ENCODE measurements at regions not wholly inside any gene's neighbourhood (a gene's known extent, or its start where the extent isn't known, plus 50 kb on each side); places are given as distances from the start of the nearest gene placed in this dataset.

- no peak overlapping the region for H3K27ac ChIP-seq
- no peaks in the 10 kb centered on the region for H3K36me3 ChIP-seq
- no peaks in the 10 kb centered on the region for H3K27me3 ChIP-seq
- no peaks in the 10 kb centered on the region for H3K9me3 ChIP-seq
- 46 to 67% methylated on average over 1 of the region's 1 CpG for WGBS, 2 donors
- H3K4me3 ChIP-seq = no peak overlapping the region
- intact Hi-C loops (cut with DNase I) = no loop called here
- TF ChIP-seq, protein P1, sequence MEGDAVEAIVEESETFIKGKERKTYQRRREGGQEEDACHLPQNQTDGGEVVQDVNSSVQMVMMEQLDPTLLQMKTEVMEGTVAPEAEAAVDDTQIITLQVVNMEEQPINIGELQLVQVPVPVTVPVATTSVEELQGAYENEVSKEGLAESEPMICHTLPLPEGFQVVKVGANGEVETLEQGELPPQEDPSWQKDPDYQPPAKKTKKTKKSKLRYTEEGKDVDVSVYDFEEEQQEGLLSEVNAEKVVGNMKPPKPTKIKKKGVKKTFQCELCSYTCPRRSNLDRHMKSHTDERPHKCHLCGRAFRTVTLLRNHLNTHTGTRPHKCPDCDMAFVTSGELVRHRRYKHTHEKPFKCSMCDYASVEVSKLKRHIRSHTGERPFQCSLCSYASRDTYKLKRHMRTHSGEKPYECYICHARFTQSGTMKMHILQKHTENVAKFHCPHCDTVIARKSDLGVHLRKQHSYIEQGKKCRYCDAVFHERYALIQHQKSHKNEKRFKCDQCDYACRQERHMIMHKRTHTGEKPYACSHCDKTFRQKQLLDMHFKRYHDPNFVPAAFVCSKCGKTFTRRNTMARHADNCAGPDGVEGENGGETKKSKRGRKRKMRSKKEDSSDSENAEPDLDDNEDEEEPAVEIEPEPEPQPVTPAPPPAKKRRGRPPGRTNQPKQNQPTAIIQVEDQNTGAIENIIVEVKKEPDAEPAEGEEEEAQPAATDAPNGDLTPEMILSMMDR (IDR thresholded peaks at IDR 0.05) = no peak
- TF ChIP-seq POLR2A (IDR thresholded peaks at IDR 0.05) = no peak
- DNase-seq = no peak
- no peaks in the 10 kb centered on the region for H3K4me1 ChIP-seq
These were observed 346.1 kb upstream of the TENM4 start for GRCh38 chr11:79786961-79787360.

- no peaks in the 10 kb centered on the region for H3K4me1 ChIP-seq
- intact Hi-C loops (cut with DNase I) = no loop called here
- TF ChIP-seq, protein P1 (IDR thresholded peaks at IDR 0.05) = no peak
- no peak for TF ChIP-seq POLR2A (IDR thresholded peaks at IDR 0.05)
- H3K9me3 ChIP-seq = no peaks in the 10 kb centered on the region
- no peaks in the 10 kb centered on the region for H3K27me3 ChIP-seq
- DNase-seq = no peak
- H3K4me3 ChIP-seq = no peak overlapping the region
- H3K27ac ChIP-seq = no peak overlapping the region
- WGBS, 2 donors = 42 to 52% methylated on average over 4 of the region's 4 CpGs
- H3K36me3 ChIP-seq = no peaks in the 10 kb centered on the region
These were observed 343.0 kb upstream of the TENM4 start for GRCh38 chr11:79783833-79784232.

DNA sequence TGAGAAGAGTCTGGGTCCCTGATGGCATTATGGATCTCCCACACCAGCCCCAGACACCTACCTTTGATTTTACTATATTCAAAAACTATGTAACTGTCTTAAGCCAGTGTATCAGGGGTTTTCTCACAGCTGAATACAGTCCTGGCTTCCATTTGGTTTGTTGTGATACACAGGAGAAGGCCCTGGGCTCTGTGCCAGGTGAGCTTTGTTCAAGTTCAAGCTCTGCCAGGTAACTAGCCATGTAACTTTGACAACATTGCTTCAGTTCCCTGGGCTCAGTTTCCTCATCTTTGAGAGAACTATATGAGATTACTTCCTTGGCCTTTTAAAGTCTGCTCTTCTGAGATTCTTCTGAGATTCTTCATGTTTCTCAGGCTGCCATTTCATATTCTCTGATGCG is 327.5 kb upstream of the TENM4 start:
- TF ChIP-seq POLR2A (IDR thresholded peaks at IDR 0.05) = no peak
- TF ChIP-seq, protein P1 (IDR thresholded peaks at IDR 0.05) = no peak
- no peak for DNase-seq
- H3K4me1 ChIP-seq = no peaks in the 10 kb centered on the region
- no peaks in the 10 kb centered on the region for H3K36me3 ChIP-seq
- WGBS, 2 donors = 0 to 38% methylated on average over 1 of the region's 1 CpG
- no peak overlapping the region for H3K27ac ChIP-seq
- intact Hi-C loops (cut with DNase I) = no loop called here
- no peak overlapping the region for H3K4me3 ChIP-seq
- H3K9me3 ChIP-seq = no peaks in the 10 kb centered on the region
- no peaks in the 10 kb centered on the region for H3K27me3 ChIP-seq

DNA sequence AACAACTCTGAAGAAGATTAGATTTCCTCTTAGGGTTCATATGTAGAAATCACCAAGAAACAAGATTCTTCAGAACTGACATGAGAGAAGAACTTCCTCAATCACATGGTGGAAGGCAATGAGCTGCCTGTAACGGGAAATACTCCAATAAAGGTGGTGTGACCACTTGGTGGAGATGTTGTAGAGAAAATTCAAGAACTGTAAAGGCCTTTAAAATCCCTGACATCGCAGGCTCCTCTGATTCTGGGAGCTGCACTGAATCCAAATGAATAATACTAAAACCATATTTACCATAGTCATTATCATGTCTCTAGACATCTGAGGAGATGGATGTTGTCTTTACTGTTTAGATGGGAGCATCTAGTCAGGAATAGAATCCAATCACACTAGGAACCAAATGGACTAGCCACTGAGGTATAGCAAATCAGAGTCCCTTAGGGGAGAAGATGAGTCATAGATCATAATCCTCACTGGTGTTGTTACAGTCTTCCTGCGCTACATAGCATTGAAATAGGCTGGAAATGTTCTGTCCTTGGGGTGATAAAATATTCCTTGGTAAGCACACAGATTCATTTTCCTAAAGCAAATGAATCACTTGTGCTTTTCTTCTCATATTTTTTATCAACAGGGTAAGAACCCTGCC is 321.6 kb upstream of the TENM4 start:
- Histone ChIP-seq H3K4me3 (no peak overlapping the region), H3K27me3 (no peaks in the 10 kb centered on the region), H3K4me1 (no peaks in the 10 kb centered on the region), H3K36me3 (no peaks in the 10 kb centered on the region), H3K9me3 (no peaks in the 10 kb centered on the region), H3K27ac (no peak overlapping the region)
- TF ChIP-seq, protein P1 (IDR thresholded peaks at IDR 0.05) = no peak
- TF ChIP-seq POLR2A (IDR thresholded peaks at IDR 0.05) = no peak
- intact Hi-C loops (cut with DNase I) = no loop called here
- DNase-seq = no peak
- 65 to 73% methylated on average over 3 of the region's 3 CpGs for whole genome bisulfite sequencing, 2 donors

DNA sequence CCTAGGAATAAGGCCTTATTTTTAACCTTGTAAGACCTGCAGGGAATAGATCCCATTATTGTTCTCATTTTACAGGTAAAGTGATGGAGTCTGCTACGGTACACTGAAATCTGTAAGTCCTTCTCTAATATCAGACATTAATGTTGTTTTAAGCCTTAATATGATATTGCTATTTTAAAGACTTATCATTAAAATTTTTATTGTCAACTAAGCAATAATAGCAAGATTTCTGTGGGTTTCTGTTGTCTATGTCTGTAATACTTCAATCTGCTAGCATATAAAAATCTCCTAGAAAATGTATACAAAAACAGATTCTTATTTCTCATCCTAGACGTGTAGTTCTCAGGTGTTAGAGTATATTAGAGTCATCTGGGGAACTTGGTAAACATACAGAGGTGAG is 317.5 kb upstream of the TENM4 start:
- Histone ChIP-seq H3K36me3 (no peaks in the 10 kb centered on the region), H3K9me3 (no peaks in the 10 kb centered on the region), H3K4me3 (no peak overlapping the region), H3K27me3 (no peaks in the 10 kb centered on the region), H3K4me1 (no peaks in the 10 kb centered on the region), H3K27ac (no peak overlapping the region)
- TF ChIP-seq, protein P1 (IDR thresholded peaks at IDR 0.05) = no peak
- TF ChIP-seq POLR2A (IDR thresholded peaks at IDR 0.05) = no peak
- WGBS, 2 donors = 54 to 72% methylated on average over 2 of the region's 2 CpGs
- intact Hi-C loops (cut with DNase I) = no loop called here
- no peak for DNase-seq
